ENCODE measurements at regions not wholly inside any gene's neighbourhood (a gene's known extent, or its start where the extent isn't known, plus 50 kb on each side); places are given as distances from the start of the nearest gene placed in this dataset.

GRCh38 chr6:79864421-79864820 lies 82.9 kb downstream of the ELOVL4 start:
- no peak for DNase-seq
- intact Hi-C loops (cut with DNase I): no loop called here

- intact Hi-C loops (cut with DNase I): no loop called here
Observed at GRCh38 chr6:79864001-79864400, 83.4 kb downstream of the ELOVL4 start.

GRCh38 chr6:79863566-79863965 lies 83.8 kb downstream of the ELOVL4 start:
- no peak for DNase-seq
- intact Hi-C loops (cut with DNase I): no loop called here

More at GRCh38 chr6:79864001-79864400, 83.4 kb downstream of the ELOVL4 start:
- DNase-seq: no peak

- intact Hi-C loops (cut with DNase I): no loop called here
- DNase-seq: no peak
Observed at GRCh38 chr6:79862711-79863110, 84.6 kb downstream of the ELOVL4 start.

- DNase-seq: no peak
- intact Hi-C loops (cut with DNase I): no loop called here
Observed at GRCh38 chr6:79862126-79862525, 85.2 kb downstream of the ELOVL4 start.

GRCh38 chr6:79861023-79861422 lies 86.3 kb downstream of the ELOVL4 start:
- intact Hi-C loops (cut with DNase I): no loop called here
- DNase-seq: no peak

- intact Hi-C loops (cut with DNase I): no loop called here
- no peak for DNase-seq
Observed at GRCh38 chr6:79847426-79847825, 99.9 kb downstream of the ELOVL4 start.

- intact Hi-C loops (cut with DNase I): no loop called here
- no peak for DNase-seq
Observed at GRCh38 chr6:79842376-79843040, 104.8 kb downstream of the ELOVL4 start.

- DNase-seq: no peak
- intact Hi-C loops (cut with DNase I): no loop called here
Observed at GRCh38 chr6:79841577-79842375, 105.6 kb downstream of the ELOVL4 start.

GRCh38 chr6:79838851-79839250 lies 108.5 kb downstream of the ELOVL4 start:
- intact Hi-C loops (cut with DNase I): no loop called here
- DNase-seq: no peak

GRCh38 chr6:79833964-79834284 lies 113.4 kb downstream of the ELOVL4 start:
- DNase-seq: no peak
- intact Hi-C loops (cut with DNase I): no loop called here

GRCh38 chr6:79833264-79833963 lies 113.9 kb downstream of the ELOVL4 start:
- DNase-seq: no peak
- intact Hi-C loops (cut with DNase I): no loop called here

GRCh38 chr6:79832723-79833122 lies 114.6 kb downstream of the ELOVL4 start:
- intact Hi-C loops (cut with DNase I): no loop called here
- no peak for DNase-seq

GRCh38 chr6:79824202-79824601 lies 123.2 kb downstream of the ELOVL4 start:
- DNase-seq: no peak
- intact Hi-C loops (cut with DNase I): no loop called here

GRCh38 chr6:79821859-79822258 lies 125.5 kb downstream of the ELOVL4 start:
- intact Hi-C loops (cut with DNase I): no loop called here
- no peak for DNase-seq

GRCh38 chr6:79818471-79818870 lies 128.9 kb downstream of the ELOVL4 start:
- DNase-seq: no peak
- intact Hi-C loops (cut with DNase I): no loop called here

- no peak for DNase-seq
- intact Hi-C loops (cut with DNase I): no loop called here
Observed at GRCh38 chr6:79814940-79815339, 132.4 kb downstream of the ELOVL4 start.

GRCh38 chr6:79813854-79814709 lies 133.3 kb downstream of the ELOVL4 start:
- intact Hi-C loops (cut with DNase I): no loop called here

GRCh38 chr6:79813143-79813850 lies 134.1 kb downstream of the ELOVL4 start:
- DNase-seq: peak in 1 of 42 donors; percentile 10
- intact Hi-C loops (cut with DNase I): no loop called here

More at GRCh38 chr6:79813854-79814709, 133.3 kb downstream of the ELOVL4 start:
- peak; percentile 28 to 92 (median 78) for DNase-seq
